ENCODE measurements at regions not wholly inside any gene's neighbourhood (a gene's known extent, or its start where the extent isn't known, plus 50 kb on each side); places are given as distances from the start of the nearest gene placed in this dataset.

GRCh38 chr3:178342111-178342510 is 194.1 kb upstream of the KCNMB2 start:
- H3K4me2 ChIP-seq (ENCODE audit: insufficient read depth, low read length): no peak overlapping the region
- no peaks in the 10 kb centered on the region for H3K79me2 ChIP-seq (ENCODE audit: control insufficient read depth, insufficient read depth, low read length)
- intact Hi-C loops (cut with micrococcal nuclease): no loop called here
- POLR2A ChIA-PET: no interaction called here
- H3K9me3 ChIP-seq (replicated peaks; ENCODE audit: control insufficient read depth, insufficient read depth, low read length): no peaks in the 10 kb centered on the region
- H3K4me3 ChIP-seq (replicated peaks in 1 of 3; ENCODE audit: insufficient read depth in 1 of 3, low read depth in 1 of 3, low read length in 3 of 3): no peak overlapping the region
- no peaks in the 10 kb centered on the region for H3K9me1 ChIP-seq (replicated peaks; ENCODE audit: control insufficient read depth, extremely low read depth, insufficient read depth, low read length)
- no peaks in the 10 kb centered on the region for H4K20me1 ChIP-seq (replicated peaks; ENCODE audit: control insufficient read depth, extremely low read depth, insufficient read depth, low read length)
- TF ChIP-seq GATA2 (IDR thresholded peaks at IDR 0.05; ENCODE audit: insufficient read depth, insufficient read length, low read depth, low read length) (no peak), POLR2AphosphoS5 (IDR thresholded peaks at IDR 0.05; ENCODE audit: insufficient read depth, low read depth, low read length) (no peak), EZH2 (IDR thresholded peaks at IDR 0.05; ENCODE audit: borderline replicate concordance, low read depth, low read length, severe bottlenecking) (no peak)
- H3K27me3 ChIP-seq (ENCODE audit: control insufficient read depth in 2 of 2, insufficient read depth in 2 of 2, low read length in 2 of 2): no peaks in the 10 kb centered on the region
- no TSS peak for BruUV-seq (replicated peaks)
- no peak overlapping the region for H2AFZ ChIP-seq (ENCODE audit: low read depth, low read length)
- dilution Hi-C loops (cut with MboI; ENCODE audit: extremely low pct_ligation_motif_present, low sequenced_read_pairs): no loop called here
- CTCF ChIA-PET: no interaction called here
- H3K9ac ChIP-seq (replicated peaks; ENCODE audit: extremely low read depth, insufficient read depth, low read length): no peak overlapping the region
- FAIRE-seq (peak; percentile 15), DNase-seq (ENCODE audit: low read depth, low spot score) (no peak)
- no peaks in the 10 kb centered on the region for H3K4me1 ChIP-seq (ENCODE audit: control insufficient read depth, extremely low read depth, insufficient read depth, low read length)
- H3K36me3 ChIP-seq (ENCODE audit: control insufficient read depth in 2 of 2, extremely low read depth in 1 of 2, insufficient read depth in 2 of 2, low read length in 2 of 2): no peaks in the 10 kb centered on the region
- H3K27ac ChIP-seq (ENCODE audit: insufficient read depth, low read depth, low read length): no peak overlapping the region

DNA sequence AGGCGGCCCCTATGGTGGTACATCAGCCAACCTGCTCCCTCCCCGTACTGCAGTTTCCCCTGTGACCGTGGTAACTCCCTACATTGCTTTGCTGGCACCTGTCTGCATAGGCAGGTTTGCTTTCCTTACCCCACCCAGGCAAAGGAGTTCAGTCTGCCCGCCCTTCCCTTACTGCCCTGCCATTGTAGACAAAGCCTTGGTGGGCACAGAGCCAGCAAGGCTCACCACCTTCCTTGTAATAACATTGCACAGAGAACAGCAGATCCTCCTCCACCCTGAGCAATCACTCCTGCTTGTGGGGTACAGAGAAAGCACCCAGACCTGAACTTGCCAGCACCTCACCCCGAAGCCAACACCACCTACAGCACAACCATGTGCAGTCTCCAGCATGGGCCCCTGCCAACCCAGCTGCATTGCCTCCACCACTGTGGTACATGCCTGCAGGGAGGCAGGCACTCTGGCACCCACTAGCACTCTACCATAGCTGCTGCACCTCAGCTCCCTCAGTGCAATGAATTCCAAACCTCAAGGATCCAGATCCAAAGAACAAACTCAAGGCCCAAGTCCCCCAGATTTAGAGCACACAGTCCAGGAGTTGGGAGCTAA is 192.7 kb upstream of the KCNMB2 start:
- H3K9ac ChIP-seq (replicated peaks; ENCODE audit: extremely low read depth, insufficient read depth, low read length): no peak overlapping the region
- TF ChIP-seq MAX (IDR thresholded peaks at IDR 0.05; ENCODE audit: insufficient read depth, insufficient read length) (no peak), FOS (IDR thresholded peaks at IDR 0.05; ENCODE audit: borderline replicate concordance, insufficient read depth, low read length) (no peak), JUN (IDR thresholded peaks at IDR 0.05; ENCODE audit: borderline replicate concordance, insufficient read depth, insufficient read length, low read depth) (no peak), POLR2AphosphoS5 (IDR thresholded peaks at IDR 0.05; ENCODE audit: insufficient read depth, low read depth, low read length) (no peak), EZH2 (IDR thresholded peaks at IDR 0.05; ENCODE audit: borderline replicate concordance, low read depth, low read length, severe bottlenecking) (no peak), GATA2 (IDR thresholded peaks at IDR 0.05; ENCODE audit: insufficient read depth, insufficient read length, low read depth, low read length) (no peak), MYC (IDR thresholded peaks at IDR 0.05; ENCODE audit: low read depth, low read length) (no peak), POLR2A (IDR thresholded peaks at IDR 0.05; ENCODE audit: low read depth, low read length) (no peak)
- TF ChIP-seq, protein P1, sequence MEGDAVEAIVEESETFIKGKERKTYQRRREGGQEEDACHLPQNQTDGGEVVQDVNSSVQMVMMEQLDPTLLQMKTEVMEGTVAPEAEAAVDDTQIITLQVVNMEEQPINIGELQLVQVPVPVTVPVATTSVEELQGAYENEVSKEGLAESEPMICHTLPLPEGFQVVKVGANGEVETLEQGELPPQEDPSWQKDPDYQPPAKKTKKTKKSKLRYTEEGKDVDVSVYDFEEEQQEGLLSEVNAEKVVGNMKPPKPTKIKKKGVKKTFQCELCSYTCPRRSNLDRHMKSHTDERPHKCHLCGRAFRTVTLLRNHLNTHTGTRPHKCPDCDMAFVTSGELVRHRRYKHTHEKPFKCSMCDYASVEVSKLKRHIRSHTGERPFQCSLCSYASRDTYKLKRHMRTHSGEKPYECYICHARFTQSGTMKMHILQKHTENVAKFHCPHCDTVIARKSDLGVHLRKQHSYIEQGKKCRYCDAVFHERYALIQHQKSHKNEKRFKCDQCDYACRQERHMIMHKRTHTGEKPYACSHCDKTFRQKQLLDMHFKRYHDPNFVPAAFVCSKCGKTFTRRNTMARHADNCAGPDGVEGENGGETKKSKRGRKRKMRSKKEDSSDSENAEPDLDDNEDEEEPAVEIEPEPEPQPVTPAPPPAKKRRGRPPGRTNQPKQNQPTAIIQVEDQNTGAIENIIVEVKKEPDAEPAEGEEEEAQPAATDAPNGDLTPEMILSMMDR (IDR thresholded peaks at IDR 0.05; ENCODE audit: extremely low read depth in 1 of 2, insufficient read depth in 1 of 2, low read depth in 1 of 2, low read length in 2 of 2): no peak
- no peaks in the 10 kb centered on the region for H3K79me2 ChIP-seq (ENCODE audit: control insufficient read depth, insufficient read depth, low read length)
- H3K4me1 ChIP-seq (ENCODE audit: control insufficient read depth, extremely low read depth, insufficient read depth, low read length): no peaks in the 10 kb centered on the region
- no peak overlapping the region for H2AFZ ChIP-seq (ENCODE audit: low read depth, low read length)
- H4K20me1 ChIP-seq (replicated peaks; ENCODE audit: control insufficient read depth, extremely low read depth, insufficient read depth, low read length): no peaks in the 10 kb centered on the region
- no peak overlapping the region for H3K27ac ChIP-seq (ENCODE audit: insufficient read depth, low read depth, low read length)
- CTCF ChIA-PET: no interaction called here
- no peaks in the 10 kb centered on the region for H3K36me3 ChIP-seq (ENCODE audit: control insufficient read depth in 2 of 2, extremely low read depth in 1 of 2, insufficient read depth in 2 of 2, low read length in 2 of 2)
- BruUV-seq (replicated peaks): no TSS peak
- DNase-seq (ENCODE audit: low read depth, low spot score) (no peak), FAIRE-seq (no peak)
- H3K4me3 ChIP-seq (replicated peaks in 1 of 3; ENCODE audit: insufficient read depth in 1 of 3, low read depth in 1 of 3, low read length in 3 of 3): no peak overlapping the region
- POLR2A ChIA-PET: no interaction called here
- dilution Hi-C loops (cut with MboI; ENCODE audit: extremely low pct_ligation_motif_present, low sequenced_read_pairs) (no loop called here), intact Hi-C loops (cut with micrococcal nuclease) (no loop called here)
- H3K9me1 ChIP-seq (replicated peaks; ENCODE audit: control insufficient read depth, extremely low read depth, insufficient read depth, low read length): no peaks in the 10 kb centered on the region
- no peak overlapping the region for H3K4me2 ChIP-seq (ENCODE audit: insufficient read depth, low read length)
- no peaks in the 10 kb centered on the region for H3K9me3 ChIP-seq (replicated peaks; ENCODE audit: control insufficient read depth, insufficient read depth, low read length)
- H3K27me3 ChIP-seq (ENCODE audit: control insufficient read depth in 2 of 2, insufficient read depth in 2 of 2, low read length in 2 of 2): no peaks in the 10 kb centered on the region
